ENCODE measurements at regions not wholly inside any gene's neighbourhood (a gene's known extent, or its start where the extent isn't known, plus 50 kb on each side); places are given as distances from the start of the nearest gene placed in this dataset.

DNA sequence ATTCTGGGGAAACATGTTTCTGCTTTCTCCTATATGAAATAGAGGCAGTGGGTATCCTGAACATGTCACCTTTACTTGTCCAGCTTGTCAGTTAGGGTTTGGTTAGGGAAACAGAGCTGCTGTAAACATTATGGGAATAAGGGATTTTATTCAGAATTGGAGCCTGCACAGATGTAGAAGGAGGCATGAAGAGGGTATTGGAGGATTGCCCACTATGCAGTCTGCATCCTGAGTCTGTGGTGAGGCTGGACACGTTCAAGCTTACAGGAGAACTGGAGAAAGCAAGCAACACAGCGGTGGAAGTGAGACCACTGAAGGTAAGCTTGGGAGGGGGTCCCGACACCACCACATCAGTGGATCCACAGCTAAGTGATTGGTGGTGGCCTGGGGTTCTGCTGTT, 443.0 kb upstream of the TNP1 start:
- Histone ChIP-seq H2AFZ (no peak overlapping the region), H3K36me3 (ENCODE audit: insufficient read depth) (no peaks in the 10 kb centered on the region), H3K79me2 (replicated peaks; ENCODE audit: insufficient read depth) (no peaks in the 10 kb centered on the region), H3K27me3 (ENCODE audit: insufficient read depth) (no peaks in the 10 kb centered on the region), H3K27ac (ENCODE audit: low read depth) (no peak overlapping the region), H3K9me2 (ENCODE audit: insufficient read depth) (0 out of 2 replicates have a peak, but pooled peaks cover 2% of the 10 kb centered on the region), H3F3A (replicated peaks; ENCODE audit: low read depth) (no peaks in the 10 kb centered on the region), H3K4me2 (no peak overlapping the region), H4K20me1 (replicated peaks; ENCODE audit: insufficient read depth) (no peaks in the 10 kb centered on the region), H3K4me1 (ENCODE audit: insufficient read depth) (no peaks in the 10 kb centered on the region), H3K4me3 (no peak overlapping the region)
- TF ChIP-seq STAT1 (IDR thresholded peaks at IDR 0.05; ENCODE audit: unreplicated experiment) (no peak), POLR2AphosphoS5 (IDR thresholded peaks at IDR 0.05; ENCODE audit: low read depth) (no peak), CREB1 (CRISPR knock-in tag; IDR thresholded peaks at IDR 0.05; ENCODE audit: low read depth) (no peak), ZNF114 (CRISPR knock-in tag; IDR thresholded peaks at IDR 0.05) (no peak), EZH2phosphoT487 (IDR thresholded peaks at IDR 0.05; ENCODE audit: unreplicated experiment) (no peak), JUNB (IDR thresholded peaks at IDR 0.05; ENCODE audit: unreplicated experiment) (no peak), NANOG (IDR thresholded peaks at IDR 0.05; ENCODE audit: borderline replicate concordance) (no peak), ZNF331 (CRISPR knock-in tag; IDR thresholded peaks at IDR 0.05; ENCODE audit: low read depth) (no peak), EZH2 (IDR thresholded peaks at IDR 0.05; ENCODE audit: low read depth, unreplicated experiment) (no peak)
- TF ChIP-seq, protein P1, sequence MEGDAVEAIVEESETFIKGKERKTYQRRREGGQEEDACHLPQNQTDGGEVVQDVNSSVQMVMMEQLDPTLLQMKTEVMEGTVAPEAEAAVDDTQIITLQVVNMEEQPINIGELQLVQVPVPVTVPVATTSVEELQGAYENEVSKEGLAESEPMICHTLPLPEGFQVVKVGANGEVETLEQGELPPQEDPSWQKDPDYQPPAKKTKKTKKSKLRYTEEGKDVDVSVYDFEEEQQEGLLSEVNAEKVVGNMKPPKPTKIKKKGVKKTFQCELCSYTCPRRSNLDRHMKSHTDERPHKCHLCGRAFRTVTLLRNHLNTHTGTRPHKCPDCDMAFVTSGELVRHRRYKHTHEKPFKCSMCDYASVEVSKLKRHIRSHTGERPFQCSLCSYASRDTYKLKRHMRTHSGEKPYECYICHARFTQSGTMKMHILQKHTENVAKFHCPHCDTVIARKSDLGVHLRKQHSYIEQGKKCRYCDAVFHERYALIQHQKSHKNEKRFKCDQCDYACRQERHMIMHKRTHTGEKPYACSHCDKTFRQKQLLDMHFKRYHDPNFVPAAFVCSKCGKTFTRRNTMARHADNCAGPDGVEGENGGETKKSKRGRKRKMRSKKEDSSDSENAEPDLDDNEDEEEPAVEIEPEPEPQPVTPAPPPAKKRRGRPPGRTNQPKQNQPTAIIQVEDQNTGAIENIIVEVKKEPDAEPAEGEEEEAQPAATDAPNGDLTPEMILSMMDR (conservative IDR thresholded peaks at IDR 0.05; ENCODE audit: low read depth in 2 of 2): no peak
- TF ChIP-seq, protein P2, sequence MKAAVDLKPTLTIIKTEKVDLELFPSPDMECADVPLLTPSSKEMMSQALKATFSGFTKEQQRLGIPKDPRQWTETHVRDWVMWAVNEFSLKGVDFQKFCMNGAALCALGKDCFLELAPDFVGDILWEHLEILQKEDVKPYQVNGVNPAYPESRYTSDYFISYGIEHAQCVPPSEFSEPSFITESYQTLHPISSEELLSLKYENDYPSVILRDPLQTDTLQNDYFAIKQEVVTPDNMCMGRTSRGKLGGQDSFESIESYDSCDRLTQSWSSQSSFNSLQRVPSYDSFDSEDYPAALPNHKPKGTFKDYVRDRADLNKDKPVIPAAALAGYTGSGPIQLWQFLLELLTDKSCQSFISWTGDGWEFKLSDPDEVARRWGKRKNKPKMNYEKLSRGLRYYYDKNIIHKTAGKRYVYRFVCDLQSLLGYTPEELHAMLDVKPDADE (IDR thresholded peaks at IDR 0.05): no peak
- TF ChIP-seq, protein P3, sequence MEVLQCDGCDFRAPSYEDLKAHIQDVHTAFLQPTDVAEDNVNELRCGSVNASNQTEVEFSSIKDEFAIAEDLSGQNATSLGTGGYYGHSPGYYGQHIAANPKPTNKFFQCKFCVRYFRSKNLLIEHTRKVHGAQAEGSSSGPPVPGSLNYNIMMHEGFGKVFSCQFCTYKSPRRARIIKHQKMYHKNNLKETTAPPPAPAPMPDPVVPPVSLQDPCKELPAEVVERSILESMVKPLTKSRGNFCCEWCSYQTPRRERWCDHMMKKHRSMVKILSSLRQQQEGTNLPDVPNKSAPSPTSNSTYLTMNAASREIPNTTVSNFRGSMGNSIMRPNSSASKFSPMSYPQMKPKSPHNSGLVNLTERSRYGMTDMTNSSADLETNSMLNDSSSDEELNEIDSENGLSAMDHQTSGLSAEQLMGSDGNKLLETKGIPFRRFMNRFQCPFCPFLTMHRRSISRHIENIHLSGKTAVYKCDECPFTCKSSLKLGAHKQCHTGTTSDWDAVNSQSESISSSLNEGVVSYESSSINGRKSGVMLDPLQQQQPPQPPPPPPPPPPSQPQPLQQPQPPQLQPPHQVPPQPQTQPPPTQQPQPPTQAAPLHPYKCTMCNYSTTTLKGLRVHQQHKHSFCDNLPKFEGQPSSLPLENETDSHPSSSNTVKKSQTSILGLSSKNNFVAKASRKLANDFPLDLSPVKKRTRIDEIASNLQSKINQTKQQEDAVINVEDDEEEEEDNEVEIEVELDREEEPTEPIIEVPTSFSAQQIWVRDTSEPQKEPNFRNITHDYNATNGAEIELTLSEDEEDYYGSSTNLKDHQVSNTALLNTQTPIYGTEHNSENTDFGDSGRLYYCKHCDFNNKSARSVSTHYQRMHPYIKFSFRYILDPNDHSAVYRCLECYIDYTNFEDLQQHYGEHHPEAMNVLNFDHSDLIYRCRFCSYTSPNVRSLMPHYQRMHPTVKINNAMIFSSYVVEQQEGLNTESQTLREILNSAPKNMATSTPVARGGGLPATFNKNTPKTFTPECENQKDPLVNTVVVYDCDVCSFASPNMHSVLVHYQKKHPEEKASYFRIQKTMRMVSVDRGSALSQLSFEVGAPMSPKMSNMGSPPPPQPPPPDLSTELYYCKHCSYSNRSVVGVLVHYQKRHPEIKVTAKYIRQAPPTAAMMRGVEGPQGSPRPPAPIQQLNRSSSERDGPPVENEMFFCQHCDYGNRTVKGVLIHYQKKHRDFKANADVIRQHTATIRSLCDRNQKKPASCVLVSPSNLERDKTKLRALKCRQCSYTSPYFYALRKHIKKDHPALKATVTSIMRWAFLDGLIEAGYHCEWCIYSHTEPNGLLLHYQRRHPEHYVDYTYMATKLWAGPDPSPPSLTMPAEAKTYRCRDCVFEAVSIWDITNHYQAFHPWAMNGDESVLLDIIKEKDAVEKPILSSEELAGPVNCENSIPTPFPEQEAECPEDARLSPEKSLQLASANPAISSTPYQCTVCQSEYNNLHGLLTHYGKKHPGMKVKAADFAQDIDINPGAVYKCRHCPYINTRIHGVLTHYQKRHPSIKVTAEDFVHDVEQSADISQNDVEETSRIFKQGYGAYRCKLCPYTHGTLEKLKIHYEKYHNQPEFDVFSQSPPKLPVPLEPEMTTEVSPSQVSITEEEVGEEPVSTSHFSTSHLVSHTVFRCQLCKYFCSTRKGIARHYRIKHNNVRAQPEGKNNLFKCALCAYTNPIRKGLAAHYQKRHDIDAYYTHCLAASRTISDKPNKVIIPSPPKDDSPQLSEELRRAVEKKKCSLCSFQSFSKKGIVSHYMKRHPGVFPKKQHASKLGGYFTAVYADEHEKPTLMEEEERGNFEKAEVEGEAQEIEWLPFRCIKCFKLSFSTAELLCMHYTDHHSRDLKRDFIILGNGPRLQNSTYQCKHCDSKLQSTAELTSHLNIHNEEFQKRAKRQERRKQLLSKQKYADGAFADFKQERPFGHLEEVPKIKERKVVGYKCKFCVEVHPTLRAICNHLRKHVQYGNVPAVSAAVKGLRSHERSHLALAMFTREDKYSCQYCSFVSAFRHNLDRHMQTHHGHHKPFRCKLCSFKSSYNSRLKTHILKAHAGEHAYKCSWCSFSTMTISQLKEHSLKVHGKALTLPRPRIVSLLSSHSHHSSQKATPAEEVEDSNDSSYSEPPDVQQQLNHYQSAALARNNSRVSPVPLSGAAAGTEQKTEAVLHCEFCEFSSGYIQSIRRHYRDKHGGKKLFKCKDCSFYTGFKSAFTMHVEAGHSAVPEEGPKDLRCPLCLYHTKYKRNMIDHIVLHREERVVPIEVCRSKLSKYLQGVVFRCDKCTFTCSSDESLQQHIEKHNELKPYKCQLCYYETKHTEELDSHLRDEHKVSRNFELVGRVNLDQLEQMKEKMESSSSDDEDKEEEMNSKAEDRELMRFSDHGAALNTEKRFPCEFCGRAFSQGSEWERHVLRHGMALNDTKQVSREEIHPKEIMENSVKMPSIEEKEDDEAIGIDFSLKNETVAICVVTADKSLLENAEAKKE (CRISPR knock-in tag; IDR thresholded peaks at IDR 0.05): no peak
- TF ChIP-seq, protein P4, sequence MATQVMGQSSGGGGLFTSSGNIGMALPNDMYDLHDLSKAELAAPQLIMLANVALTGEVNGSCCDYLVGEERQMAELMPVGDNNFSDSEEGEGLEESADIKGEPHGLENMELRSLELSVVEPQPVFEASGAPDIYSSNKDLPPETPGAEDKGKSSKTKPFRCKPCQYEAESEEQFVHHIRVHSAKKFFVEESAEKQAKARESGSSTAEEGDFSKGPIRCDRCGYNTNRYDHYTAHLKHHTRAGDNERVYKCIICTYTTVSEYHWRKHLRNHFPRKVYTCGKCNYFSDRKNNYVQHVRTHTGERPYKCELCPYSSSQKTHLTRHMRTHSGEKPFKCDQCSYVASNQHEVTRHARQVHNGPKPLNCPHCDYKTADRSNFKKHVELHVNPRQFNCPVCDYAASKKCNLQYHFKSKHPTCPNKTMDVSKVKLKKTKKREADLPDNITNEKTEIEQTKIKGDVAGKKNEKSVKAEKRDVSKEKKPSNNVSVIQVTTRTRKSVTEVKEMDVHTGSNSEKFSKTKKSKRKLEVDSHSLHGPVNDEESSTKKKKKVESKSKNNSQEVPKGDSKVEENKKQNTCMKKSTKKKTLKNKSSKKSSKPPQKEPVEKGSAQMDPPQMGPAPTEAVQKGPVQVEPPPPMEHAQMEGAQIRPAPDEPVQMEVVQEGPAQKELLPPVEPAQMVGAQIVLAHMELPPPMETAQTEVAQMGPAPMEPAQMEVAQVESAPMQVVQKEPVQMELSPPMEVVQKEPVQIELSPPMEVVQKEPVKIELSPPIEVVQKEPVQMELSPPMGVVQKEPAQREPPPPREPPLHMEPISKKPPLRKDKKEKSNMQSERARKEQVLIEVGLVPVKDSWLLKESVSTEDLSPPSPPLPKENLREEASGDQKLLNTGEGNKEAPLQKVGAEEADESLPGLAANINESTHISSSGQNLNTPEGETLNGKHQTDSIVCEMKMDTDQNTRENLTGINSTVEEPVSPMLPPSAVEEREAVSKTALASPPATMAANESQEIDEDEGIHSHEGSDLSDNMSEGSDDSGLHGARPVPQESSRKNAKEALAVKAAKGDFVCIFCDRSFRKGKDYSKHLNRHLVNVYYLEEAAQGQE (IDR thresholded peaks at IDR 0.05; ENCODE audit: unreplicated experiment): no peak
- no peaks in the 10 kb centered on the region; the same call in 2 of the 3 replicates for H3K9me3 Mint-ChIP-seq
- H3K4me1 Mint-ChIP-seq: no peaks in the 10 kb centered on the region
- ATAC-seq (no peak), DNase-seq (ENCODE audit: low spot score) (no peak)
- no peaks in the 10 kb centered on the region for H3K36me3 Mint-ChIP-seq (ENCODE audit: low read depth)
- H3K27ac Mint-ChIP-seq: no peak overlapping the region
- H3K4me3 Mint-ChIP-seq: no peak overlapping the region
- no peaks in the 10 kb centered on the region for H3K27me3 Mint-ChIP-seq (ENCODE audit: insufficient read depth, low read depth, poor library complexity)
